NCI-H1092 (cell line): ENCODE measurements at regions not wholly inside any gene's neighbourhood (a gene's known extent, or its start where the extent isn't known, plus 50 kb on each side); places are given as distances from the start of the nearest gene placed in this dataset.
"Not testable (repeated sequence)": the region's sequence is repeated elsewhere in the genome, so short reads cannot be mapped to it uniquely, and the experiment has no call there.

Experiments
- DNase-seq: peaks from one replicate; lab custom pipeline; 2025; lab: John Stamatoyannopoulos, UW

DNA sequence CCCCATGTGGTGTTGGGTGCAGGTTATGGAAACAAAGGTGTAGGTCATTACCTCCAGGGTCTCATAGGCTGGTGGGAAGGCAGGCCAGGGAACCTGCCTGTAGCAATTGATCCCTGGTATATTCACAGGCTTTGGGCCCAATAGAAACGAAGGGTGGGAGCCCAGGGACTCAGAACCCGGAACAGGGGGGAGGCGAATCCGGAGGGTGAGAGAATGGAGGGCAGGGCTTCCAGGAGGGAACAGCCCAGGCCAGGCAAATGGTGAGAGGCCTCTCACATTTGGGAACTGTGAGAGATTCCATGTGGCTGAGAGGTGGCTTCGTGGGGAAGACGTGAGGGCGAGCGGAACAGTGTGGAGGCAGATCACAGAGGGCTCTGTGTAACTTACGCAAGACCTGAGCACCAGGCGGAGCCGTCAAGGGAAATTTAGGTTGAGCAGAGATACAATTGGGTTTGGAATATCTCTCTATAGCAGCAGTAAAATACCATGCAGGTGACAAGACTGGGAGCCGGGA is 267.1 kb downstream of the ERMARD start:
- no peak for DNase-seq

GRCh38 chr6:170017603-170018320 is 266.3 kb downstream of the ERMARD start:
- DNase-seq: no peak

DNA sequence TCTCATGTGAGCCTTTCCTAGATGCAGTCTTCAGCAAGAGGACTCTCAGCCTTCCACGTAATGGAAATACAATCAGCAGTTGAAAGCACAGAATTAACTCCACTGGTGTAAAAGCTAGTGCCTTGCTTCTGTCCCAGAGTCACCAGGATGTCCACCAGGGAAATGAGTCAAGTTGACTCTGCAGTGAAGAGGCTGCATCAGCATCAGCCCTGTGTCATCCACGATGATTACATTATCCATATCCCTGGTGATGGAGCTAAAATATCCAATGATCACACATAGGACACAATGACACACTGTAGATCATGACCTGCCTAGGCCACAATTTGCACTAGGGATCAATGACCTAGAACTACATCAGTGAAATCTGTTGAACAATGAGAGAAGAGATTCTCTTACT is 262.4 kb downstream of the ERMARD start:
- DNase-seq: no peak

DNA sequence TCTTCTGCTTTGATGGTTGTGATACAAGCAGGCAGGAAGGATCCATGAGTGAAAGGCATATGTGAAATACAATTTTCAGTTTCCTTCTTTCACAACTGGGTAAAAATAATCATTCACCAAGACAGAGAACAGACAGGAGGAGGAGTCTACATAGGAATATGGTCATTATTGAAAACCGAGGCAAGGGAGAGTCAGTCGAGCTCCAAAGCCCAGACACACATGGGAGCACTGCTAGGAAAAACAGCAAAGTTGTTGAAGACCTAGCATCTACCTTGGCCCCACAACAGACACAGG is 260.6 kb downstream of the ERMARD start:
- DNase-seq: no peak

- no peak for DNase-seq
Observed at GRCh38 chr6:170011204-170012036, 260.0 kb downstream of the ERMARD start.

DNA sequence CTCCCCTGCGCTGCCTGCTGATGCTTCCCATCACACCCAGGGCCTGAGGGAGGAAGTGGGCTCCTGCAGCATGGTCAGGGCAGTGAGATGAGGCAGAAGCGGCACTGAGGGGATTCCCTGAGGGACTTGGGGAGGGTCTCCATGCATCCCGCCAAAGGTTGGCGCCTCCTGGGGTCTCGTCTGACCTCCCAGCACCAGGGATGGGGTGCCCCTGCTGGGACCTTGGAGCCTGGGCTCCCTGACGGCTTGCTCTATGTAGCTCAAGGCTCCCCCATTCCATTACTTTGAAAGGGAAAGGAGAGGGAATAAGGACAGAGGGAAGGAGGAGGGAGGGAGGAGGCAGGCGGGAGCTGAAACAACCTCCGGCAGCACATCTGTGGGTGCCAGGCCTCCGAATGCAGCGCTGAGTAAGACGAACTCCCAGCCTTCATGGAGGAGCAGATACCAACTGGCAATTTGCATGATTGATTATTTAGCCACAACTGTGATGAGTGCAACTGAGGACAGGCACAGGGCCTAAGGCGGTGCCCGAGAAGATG is 259.3 kb downstream of the ERMARD start:
- no peak for DNase-seq

- DNase-seq: no peak
Observed at GRCh38 chr6:170008294-170008785, 256.9 kb downstream of the ERMARD start.

DNA sequence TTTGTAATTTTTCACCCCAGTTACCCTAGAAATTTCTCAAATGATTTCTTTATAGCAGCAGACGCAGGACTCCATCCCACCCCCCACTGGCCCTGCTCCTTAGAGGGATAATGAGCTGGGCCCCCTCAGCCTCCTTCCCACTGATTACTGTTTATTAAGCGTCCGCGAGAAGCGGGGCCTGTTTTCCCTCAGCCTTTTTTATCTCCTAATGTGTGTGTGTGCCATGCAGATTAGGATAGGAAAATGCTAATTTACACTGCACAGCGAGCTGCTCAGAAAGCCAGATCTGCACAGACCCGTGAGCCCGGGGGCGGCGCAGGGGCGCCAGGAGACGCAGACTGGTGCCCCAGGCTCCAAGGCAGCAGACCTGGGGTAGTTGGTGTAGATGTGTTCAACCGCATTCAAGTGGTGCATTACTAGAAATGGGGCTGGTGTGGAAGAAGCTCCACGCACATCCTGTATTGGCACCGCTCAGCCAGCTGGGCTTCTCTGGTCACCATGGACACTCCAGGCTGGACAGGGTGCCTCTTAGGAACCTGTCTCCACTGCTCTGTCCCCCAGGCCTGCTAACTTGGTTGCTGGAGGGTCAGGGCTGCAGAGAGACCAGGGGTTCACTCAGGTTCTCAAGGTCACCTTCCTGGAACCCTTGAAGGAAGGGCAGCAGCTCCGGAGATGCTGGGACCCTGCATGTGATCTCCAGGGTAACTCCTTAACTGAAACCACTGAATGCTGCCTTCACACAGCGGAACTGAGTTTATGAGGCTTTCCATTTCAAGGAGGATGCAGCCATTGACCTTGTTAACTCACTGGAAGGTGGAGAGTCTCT is 256.3 kb downstream of the ERMARD start:
- DNase-seq: no peak

DNA sequence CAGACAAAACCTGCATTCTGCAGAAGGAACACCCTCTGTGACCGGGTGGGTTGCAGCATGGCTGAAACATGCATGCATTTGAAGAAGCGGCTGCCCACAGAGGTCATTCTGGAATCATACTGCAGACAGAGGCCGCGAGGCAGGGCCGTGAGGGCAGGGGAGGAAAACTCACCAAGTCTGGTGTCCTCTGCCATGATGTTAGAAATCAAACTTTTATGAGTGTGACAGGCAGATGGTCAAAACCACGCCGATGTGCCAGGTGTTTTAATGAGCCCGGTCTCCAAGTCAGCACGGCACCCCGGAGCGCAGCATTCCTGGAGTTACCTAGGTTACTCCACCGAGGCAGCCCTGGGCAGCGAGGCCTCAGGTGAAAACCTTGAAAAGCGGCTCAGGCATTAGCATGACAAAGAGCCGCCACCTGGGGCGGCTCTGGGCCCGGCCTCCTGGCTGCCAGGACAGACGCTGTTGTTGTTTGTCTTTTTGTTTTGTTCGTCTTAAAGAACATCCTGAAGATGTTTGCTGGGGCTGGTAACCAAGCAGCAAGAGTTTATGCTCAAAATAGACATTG is 255.6 kb downstream of the ERMARD start:
- DNase-seq: no peak

DNA sequence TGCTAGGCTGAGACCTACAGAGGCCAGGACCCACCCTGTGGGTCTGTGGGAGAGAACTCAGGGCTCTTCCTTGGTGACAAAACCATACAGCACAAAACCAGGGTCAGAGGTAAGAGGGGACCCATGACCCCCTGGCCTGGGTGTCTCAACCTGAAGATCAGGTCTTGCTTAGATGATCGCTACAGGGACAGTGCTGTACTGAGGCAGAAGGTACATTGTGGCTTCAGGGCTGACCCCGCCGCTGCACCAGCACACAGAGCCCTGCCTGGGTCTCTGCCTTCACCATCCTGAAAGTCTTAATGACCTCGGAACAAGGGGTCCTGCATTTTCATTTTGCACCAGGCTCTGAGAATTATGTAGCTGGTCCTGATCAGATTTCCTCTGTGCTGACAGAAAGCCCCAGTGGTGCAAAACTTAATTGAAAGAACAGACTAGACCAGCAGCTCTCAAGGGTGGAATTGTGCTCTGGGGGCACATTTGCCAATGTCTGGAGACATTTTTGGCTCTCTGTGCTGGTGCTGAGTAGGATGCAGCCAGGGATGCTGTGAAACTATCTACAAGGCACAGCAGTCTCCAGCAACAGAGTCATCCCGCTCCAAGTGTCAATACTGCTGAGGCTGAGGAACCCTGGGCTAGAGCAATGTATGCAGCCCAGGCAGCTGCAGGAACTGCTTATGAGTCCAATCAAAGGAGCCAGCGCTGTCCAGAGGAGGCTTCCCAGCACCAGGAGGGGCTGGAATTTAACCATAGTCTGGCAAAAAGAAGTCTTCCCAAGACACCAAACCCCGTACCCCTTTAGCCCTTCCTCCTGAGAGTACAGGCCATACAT is 254.9 kb downstream of the ERMARD start:
- DNase-seq: no peak

DNA sequence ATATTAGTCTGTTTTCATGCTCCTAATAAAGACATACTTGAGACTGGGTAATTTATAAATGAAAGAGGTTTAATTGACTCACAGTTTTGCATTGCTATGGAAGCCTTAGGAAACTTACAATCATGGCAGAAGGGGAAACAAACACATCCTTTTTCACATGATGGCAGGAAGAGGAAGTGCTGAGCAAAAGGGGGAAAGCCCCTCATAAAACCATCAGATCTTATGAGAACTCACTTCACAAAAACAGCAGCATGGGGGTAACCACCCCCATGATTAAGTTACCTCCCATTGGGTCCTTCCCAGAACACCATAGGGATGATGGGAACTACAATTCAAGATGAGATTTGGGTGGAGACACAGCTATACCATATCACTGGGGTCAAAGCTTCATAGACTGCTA is 254.2 kb downstream of the ERMARD start:
- DNase-seq: no peak

DNA sequence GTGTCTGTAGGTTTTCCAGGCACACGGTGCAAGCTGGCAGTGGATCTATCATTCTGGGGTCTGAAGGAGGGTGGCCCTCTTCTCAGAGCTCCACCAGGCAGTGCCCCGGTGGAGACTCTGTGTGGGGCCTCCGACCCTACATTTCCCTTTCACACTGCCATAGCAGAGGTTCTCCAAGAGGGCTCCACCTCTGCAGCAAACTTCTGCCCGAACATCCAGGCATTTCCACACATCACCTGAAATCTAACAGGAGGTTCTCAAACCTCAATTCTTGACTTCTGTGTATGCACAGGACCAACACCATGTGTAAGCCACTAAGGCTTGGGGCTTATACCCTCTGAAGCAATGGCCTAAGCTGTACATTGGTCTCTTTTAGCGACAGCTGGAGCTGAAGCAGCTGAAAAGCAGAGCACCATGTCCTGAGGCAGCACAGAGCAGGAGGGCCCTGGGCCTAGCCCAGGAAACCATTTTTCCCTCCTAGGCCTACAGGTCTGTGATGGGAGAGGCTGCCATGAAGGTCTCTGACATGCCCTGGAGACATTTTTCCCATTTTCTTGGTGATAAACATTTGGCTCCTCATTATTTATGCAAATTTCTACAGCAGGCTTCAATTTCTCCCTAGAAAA is 253.3 kb downstream of the ERMARD start:
- DNase-seq: no peak

GRCh38 chr6:170003451-170004160 is 252.2 kb downstream of the ERMARD start:
- no peak for DNase-seq

- no peak for DNase-seq
Observed at GRCh38 chr6:170003027-170003426, 251.6 kb downstream of the ERMARD start.

GRCh38 chr6:170001782-170002181 is 250.4 kb downstream of the ERMARD start:
- not testable (repeated sequence) for DNase-seq

GRCh38 chr6:170000071-170000843 is 248.8 kb downstream of the ERMARD start:
- DNase-seq: no peak

- DNase-seq: no peak
Observed at GRCh38 chr6:169999367-169999766, 247.9 kb downstream of the ERMARD start.

DNA sequence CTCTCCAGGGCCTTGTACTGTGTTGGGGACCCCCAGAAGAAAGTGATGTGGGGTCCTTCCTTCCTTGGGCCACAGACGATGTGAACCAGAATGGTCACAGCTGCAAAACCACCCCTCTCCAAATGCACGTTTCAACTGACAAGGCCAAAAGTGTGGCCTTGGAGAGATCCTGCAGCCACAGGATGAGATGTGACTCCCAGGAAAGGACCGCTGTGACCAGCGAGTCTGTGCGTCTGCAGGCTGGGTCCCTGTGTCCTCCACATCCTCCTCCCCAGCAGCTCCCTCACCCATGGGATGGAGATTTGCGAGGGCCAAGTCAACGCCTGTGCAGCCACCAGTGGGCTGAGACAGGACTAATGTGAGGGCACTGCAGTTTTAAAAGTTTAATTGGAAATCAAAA is 247.0 kb downstream of the ERMARD start:
- no peak for DNase-seq

DNA sequence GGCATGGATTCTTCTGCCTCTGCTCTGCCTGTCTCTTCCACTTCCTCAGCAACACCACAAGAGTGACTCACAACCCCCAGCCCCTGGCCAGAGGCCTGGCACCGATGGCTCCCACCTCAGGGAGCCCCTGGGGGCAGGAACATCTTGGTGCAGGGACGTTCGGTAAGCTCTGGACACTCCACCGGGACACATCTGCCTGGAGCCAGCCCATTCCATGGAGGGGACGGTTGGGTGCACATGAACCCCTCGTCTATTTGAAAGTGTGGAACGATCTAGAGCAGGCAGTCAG is 246.5 kb downstream of the ERMARD start:
- DNase-seq: no peak
